GM18873 (cell line): ENCODE measurements at regions not wholly inside any gene's neighbourhood (a gene's known extent, or its start where the extent isn't known, plus 50 kb on each side); places are given as distances from the start of the nearest gene placed in this dataset.

Experiments used
- ATAC-seq: cut with Tn5 transposase; IDR thresholded peaks from one replicate; pipeline ENCODE4 v1.9.1; 2021; ENCODE audit warnings: mild to moderate bottlenecking, moderate library complexity, moderate number of reproducible peaks; ENCODE audit not compliant: unreplicated experiment, low FRiP score

- no peak for ATAC-seq
These were observed 607.4 kb downstream of the HACE1 start for GRCh38 chr6:104252276-104252675.

- ATAC-seq, result no peak
These were observed 608.1 kb downstream of the HACE1 start for GRCh38 chr6:104251651-104252050.

- no peak for ATAC-seq
These were observed 618.9 kb downstream of the HACE1 start for GRCh38 chr6:104240865-104241264.

GRCh38 chr6:104239971-104240370 is 619.7 kb downstream of the HACE1 start:
- no peak for ATAC-seq

GRCh38 chr6:104229057-104229456 is 630.7 kb downstream of the HACE1 start:
- no peak for ATAC-seq

- ATAC-seq, result no peak
These were observed 632.2 kb downstream of the HACE1 start for GRCh38 chr6:104227508-104227907.

GRCh38 chr6:104226790-104227446 is 632.8 kb downstream of the HACE1 start:
- ATAC-seq, result no peak

- ATAC-seq, result no peak
These were observed 641.6 kb downstream of the HACE1 start for GRCh38 chr6:104218116-104218515.

- no peak for ATAC-seq
These were observed 644.8 kb downstream of the HACE1 start for GRCh38 chr6:104214901-104215300.

GRCh38 chr6:104212977-104213668 is 646.6 kb downstream of the HACE1 start:
- ATAC-seq, result no peak

- ATAC-seq, result no peak
These were observed 652.1 kb downstream of the HACE1 start for GRCh38 chr6:104207635-104208034.

GRCh38 chr6:104201557-104201956 is 658.2 kb downstream of the HACE1 start:
- no peak for ATAC-seq

- ATAC-seq, result no peak
These were observed 672.1 kb downstream of the HACE1 start for GRCh38 chr6:104187616-104188015.

- ATAC-seq, result no peak
These were observed 672.9 kb downstream of the HACE1 start for GRCh38 chr6:104186831-104187230.

- no peak for ATAC-seq
These were observed 675.8 kb downstream of the HACE1 start for GRCh38 chr6:104183816-104184435.

GRCh38 chr6:104182811-104183210 is 676.9 kb downstream of the HACE1 start:
- ATAC-seq, result no peak

GRCh38 chr6:104173668-104174067 is 686.1 kb downstream of the HACE1 start:
- no peak for ATAC-seq

- ATAC-seq, result no peak
These were observed 689.3 kb downstream of the HACE1 start for GRCh38 chr6:104170401-104170800.

GRCh38 chr6:104166055-104166668 is 693.6 kb downstream of the HACE1 start:
- no peak for ATAC-seq

GRCh38 chr6:104162036-104162669 is 697.6 kb downstream of the HACE1 start:
- no peak for ATAC-seq
